Fibroblast of skin of left biceps (primary cell): ENCODE measurements at regions not wholly inside any gene's neighbourhood (a gene's known extent, or its start where the extent isn't known, plus 50 kb on each side); places are given as distances from the start of the nearest gene placed in this dataset.

Source experiments
- DNase-seq, 2 experiments: peaks; one replicate each; pipeline ENCODE4 v3.0.0-alpha.2; 2013; ENCODE audit warnings: low read depth in 2 of 2

DNA sequence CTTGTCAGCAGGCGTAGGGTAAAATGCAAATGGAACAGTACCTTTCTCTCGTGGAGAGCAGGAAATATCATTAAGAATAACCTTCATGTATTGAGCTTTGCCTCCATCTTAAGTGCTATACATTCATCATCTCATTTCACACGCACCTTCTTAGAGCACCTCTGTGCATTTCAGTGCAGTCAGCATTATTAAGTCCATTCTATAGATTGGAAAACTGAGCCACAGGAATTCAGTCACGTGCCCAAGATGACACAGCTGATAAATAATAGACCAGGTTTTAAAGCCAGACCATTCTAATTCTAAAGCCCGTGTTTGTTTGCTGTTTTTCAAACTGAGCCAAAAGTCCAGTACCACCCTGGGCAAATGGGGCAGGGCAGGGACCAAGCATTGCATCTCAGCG is 109.2 kb upstream of the WWC1 start:
- DNase-seq: no peak

DNA sequence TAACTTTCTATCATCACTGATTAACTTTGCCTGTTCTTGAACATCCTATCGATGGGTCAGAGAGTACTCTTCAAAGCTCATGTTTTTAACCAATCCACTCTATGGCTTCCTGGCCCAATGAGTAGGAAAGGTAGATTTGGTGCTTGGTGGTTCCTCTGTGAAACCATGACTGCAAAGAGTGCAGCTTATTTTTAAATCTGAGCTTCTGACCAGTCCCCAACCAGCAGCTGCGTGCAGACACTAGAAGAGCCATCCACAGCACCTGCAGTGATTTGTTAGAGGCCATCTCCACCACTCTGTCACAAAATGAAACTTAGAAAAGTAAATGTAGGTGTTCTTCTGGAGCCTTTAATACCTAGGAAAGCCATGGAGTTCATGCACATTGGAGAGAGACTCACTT is 107.3 kb upstream of the WWC1 start:
- no peak for DNase-seq

DNA sequence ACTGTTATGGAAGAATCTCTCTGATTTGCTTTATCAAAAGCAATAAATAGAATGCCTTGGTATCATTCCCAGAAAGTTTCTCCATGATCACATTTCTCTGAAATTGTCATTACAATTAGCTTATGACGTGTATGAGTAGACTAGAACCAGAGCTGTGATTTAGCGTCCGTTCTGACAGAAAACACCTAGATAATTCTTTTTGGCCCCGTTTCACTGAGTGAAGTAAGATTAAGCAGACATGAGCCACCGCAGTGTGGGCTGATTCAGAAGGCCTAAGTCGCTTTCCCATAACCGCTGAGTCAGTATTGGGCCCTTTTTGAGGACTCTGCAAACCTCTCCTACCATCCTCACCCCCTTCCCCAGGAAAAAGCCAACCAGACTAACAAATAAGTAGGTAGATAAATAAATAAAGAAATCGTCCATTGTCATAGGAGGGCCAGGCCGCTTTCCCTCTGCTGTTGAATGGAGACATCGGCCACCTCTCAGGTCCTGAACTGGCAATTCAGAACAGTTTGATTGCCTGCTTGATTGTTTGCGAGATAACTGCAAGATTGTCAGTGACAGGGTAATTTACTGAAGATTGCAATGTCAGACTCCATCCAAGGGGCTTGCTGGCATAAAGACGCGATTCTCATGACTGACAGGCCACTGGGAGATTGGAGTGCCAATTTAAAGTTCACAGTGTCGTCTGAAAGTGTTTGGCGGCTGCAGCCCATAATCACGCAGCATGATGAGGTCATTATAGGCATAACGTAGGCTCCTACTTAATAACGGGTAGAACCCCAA is 105.0 kb upstream of the WWC1 start:
- DNase-seq: no peak

DNA sequence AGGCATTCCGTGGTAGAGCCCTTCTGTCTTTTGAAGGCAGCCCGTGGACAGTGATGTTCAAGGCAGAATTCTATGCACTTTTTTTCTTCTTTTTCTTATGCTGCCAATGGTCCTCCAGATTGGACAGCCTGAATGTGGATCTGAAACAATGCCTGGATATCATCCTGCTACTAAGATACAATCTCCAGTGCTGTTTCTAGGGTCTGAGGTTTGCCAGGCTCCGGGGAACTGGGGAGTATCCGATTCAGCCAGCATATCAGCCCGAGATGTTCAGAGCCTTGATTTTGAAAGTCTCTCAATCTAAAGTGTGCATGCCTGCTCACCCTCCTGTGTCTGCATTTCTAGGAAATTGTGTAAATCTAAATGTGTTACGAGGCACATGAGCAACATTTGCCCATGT is 103.8 kb upstream of the WWC1 start:
- no peak for DNase-seq

DNA sequence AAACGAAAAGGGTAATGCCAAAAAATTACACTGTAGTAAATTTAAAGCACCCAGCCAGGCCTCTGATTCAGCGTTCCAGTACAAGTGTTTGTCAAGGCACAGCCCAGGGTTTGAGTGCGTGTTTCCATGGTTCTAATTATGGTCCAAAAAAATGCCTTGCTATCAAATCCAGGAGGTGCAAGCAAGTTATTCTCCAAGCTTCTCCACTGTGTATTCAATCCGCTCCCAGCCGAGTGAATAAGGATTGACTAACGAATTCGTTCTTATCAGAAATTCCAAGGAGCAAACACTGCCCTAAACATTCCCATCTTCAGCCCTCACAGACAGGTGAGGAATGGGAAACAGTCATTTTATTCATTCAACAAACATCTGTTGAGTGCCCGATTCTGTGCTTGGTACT is 103.3 kb upstream of the WWC1 start:
- DNase-seq: no peak

DNA sequence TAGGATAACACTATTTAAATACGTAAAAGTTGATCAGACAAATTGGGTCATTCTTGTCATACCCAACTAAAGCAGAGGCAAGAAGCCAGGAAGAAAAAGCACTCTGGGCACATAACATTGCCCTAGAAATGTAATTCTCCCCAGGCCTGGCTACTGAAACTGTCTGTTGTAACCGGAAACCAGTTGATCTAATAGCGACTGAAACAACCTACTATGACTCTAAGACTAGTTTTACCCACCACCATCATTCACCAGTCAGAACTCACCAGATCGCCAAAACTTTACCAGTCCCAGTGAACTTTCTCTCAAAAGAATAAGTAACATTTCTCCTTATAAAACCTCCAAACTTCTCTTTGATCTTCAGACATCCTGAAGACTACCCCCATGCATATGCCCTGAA is 99.3 kb upstream of the WWC1 start:
- DNase-seq: no peak

DNA sequence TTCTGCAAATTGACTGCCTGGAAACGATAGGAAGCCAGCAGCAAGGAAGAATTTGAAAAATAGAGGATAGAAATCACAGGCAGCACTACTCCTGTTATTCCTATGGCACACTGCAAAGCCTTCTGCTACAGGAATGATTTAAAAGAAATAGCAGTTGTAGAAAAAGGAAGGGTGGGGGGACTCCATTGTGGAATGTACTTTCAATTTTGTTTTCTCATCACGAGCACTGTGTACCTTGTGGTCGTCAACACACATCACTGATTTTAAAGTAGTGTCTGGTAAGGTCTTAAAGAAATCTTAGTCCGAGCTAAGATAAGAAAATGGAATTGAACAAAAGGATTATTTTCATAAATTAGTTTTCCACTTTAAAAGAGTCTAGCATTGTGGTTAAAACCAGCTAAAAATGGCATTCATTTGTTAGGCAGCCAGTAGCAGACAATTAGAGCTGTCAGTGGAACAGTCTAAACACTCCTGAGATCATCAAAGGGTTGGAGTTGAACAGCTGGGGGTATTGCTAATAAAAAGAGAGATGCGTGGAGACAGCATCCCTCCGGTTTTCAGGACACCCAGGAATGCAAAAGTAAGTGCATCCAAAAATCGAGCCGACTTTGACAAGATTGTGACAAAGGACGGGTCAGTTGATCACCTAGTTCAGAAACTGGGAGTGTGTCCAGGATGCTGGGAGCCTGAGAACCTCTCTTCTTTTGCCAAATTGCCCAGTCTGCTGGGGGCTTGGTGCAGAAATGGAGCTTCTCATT is 97.8 kb upstream of the WWC1 start:
- DNase-seq: no peak

DNA sequence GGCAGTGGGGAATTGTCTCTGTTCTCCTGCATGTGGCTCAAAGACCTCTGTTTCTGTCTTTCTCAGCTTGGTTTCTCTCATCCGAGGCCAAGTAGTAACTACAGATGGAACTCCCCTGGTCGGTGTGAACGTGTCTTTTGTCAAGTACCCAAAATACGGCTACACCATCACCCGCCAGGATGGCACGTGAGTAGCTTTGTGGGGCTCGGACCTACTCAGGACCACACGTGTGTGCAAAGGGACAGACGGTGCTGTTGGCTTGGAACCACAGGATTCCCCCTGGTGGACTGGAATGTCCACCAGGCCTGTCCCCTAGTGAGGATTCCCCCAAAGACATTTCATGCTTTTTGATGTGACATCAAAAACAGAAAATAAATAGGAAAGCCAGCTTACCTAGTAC is 96.3 kb upstream of the WWC1 start:
- DNase-seq: no peak

DNA sequence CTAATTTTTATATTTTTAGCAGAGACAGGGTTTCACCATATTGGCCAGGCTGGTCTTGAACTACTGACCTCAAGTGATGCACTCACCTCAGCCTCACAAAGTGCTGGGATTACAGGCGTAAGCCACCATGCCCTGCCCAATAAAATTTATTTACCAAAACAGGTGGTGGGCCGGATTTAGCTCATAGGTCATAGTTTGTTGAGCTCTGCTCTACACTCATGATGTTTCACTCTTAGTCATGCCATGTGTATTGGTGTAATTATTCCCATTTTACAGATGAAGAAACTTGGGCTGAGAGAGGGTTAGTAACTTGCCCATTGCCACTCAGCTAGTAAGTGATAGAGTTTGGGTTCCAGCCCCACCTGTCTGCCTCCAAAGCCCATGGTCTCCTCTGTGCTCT is 93.1 kb upstream of the WWC1 start:
- no peak for DNase-seq

DNA sequence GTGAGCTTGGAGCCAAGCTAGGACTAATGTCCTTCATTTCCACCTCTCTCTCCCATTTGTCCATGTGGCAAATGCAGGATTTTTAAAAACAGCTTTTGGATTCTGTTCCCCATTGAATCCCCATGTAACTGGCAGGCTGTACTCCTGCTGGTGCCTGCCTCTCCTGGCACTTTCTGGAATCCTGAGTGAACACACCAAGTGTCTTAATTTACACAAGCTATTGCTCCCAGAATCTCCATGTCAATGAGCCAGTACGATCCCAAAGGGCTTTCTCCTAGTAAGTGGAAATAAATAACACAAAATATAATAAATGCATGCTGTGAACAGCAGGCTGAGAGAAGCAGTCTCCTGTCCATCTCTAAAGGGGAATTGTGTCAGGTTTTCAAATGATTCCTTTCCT is 88.4 kb upstream of the WWC1 start:
- DNase-seq: no peak

DNA sequence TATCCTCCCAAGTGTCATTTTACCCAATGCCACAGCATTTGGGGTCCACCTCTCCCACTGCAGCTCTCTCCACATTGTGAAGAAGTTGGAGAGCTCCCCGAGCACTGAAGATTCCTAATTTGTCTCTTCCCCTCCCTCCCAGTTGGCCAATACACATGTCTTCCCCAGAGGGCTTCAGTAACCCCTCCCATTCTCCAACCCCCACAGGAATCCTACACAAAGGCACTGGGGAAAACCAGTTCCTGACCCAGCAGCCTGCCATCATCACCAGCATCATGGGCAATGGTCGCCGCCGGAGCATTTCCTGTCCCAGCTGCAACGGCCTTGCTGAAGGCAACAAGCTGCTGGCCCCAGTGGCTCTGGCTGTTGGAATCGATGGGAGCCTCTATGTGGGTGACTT is 87.3 kb upstream of the WWC1 start:
- DNase-seq: no peak

DNA sequence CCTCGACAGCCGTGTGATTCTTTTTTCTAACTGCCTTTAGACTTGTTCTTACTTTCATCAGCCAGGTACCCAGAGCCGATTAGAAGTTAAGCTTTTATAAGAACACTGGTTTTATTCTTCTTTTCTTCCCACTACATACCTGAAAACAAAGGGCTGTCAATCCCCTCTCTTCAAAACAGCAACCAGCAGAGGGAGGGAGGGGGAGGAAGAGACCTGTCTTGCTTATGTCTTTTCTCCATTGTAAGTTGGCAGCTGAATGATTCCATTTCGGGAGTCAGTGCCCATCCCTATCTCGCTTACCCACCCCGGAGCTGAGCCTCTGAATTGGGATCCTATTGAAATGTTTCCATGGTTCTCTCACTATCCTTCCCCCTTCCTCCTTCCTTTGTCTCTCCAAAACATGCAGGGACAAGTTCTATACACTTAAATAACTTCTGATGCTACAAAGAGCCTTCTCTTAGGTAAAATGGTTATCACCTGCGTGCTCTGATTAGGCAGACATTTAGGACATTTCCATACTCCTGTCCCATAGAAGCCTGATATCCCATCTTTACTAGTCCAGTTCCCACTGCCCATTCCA is 83.9 kb upstream of the WWC1 start:
- DNase-seq: no peak

DNA sequence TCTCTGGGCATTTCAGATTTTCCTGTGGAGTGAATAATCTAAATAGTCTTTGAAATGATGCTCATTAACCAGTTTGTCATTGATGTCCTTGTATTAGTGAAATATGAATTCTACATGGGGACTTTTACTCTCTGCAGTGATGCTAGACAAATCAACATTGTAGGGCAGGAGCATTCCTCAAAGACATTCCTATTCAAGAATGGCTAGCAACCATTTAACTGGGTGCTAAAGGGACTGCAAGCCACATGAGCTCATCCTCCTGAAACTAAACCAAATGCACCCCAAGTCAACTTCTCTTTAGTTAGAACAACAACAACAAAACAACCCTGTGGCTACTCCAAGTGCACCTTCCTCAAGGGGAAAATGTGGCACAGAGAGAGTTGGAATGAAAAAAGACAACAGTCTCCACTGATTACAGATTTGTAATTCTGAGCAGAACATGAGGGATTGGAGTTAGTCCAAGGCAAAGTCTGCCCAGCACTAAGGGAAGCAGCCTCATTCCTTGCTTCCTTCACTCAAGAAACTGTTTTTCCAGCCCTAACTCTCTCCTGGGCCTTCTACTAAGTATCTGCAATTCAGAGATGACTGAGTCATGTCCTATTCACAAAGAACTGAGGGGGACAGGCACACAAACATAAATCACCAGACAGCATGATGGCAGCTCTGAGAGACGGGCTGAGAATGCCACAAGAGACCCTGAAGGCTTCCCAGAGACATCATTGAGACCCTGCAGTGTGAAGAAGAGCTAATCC is 82.0 kb upstream of the WWC1 start:
- no peak for DNase-seq

DNA sequence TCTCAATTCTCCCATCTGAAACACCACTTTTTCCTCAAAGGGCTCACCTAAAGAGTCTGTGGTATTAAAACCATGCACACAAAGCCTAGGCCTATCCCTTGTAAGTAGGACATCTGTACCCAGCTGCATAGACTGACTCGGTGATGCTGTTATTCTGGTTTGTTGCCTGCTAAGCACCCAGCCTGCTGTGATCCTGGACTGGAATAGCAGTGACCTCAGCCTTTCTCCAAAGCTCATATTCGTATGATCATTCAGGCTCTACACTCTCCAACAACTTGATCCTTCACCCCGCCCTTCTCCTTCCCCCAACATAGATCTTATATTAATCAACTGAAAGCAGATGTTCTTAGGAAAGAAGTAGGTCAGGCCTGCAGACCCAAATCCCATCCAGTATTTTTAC is 81.4 kb upstream of the WWC1 start:
- DNase-seq: no peak

DNA sequence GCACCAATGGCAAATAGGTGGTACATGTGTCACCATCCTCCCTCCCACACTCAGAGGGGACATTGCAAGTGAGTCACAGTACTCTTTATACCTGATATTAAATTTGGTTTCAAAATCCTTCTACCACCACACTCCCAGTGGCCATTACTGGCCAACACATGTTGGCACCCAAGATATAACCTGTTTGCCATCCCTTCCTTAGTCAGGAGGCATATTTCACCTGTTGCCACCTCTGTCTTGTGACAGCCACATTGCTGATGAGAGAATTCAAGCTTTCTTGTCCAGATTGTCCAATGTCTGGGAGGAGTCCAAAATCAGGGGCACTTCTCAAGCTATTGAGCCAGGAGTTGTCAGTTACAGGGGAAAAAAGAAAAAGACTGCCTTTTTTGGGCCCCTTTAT is 80.2 kb upstream of the WWC1 start:
- no peak for DNase-seq

DNA sequence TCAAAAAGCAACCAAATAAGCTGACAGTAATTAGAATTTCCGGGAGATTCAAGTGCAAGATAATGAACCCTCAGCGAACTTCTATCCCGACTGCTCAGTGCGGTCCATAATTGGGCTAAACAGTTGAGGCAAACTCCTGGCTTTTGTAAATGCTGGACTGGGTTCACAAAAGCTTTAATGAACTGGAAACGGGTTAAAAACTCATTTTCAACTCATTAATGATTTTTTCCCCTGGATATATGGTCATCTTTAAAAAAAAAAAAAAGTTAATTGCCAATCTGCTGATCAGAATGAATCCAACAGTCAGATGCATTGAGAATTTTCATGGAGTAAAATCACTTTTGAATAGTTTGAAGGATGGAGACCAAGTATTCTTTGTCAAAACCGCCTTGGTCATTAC is 79.5 kb upstream of the WWC1 start:
- no peak for DNase-seq

DNA sequence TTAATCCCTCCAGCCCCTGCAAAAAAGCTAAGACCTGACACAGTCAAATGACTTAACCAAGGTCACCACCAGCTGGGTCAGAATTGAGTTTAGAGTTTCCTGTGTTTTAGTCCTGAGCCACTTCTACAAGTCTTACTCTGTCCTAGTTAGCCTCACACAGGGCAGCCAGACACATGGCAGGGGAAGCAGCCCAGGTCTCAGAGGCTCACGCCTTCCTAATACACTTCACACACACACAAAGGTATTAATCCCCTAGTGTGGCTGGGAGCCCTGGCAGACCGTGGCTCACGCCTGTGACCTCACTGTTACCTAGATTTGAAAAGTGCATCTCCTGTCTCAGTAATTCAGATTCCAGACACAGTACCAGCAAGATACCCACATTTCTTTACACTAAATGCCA is 77.4 kb upstream of the WWC1 start:
- DNase-seq: no peak

DNA sequence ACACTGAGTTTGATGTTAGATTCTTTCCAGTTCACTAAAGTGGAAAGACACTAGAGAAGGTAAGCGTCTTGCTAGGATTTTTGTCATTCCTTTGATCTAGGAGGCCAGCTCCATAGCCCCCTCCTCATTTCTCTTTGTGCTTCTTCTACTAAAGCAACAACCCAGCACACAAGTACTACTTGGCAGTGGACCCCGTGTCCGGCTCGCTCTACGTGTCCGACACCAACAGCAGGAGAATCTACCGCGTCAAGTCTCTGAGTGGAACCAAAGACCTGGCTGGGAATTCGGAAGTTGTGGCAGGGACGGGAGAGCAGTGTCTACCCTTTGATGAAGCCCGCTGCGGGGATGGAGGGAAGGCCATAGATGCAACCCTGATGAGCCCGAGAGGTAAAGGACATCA is 76.6 kb upstream of the WWC1 start:
- no peak for DNase-seq

DNA sequence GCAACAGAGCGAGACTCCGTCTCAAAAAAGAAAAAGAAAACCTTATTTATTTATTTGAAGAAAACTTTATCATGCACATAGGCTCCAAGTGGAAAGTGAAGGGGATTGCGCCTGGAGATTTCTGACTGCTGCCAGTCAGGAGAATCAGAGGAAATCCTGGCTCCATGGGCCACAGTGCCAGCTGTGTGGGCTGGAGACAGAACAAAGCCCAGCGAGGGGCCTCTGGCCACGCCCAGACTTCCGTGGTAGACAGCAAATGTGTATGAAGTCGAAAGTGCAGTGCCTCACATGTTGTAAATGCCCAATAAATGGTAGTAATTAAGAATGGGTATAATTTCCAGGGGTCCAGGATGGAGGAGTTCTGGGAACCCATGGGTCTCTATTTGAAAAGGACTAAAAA is 75.8 kb upstream of the WWC1 start:
- no peak for DNase-seq

DNA sequence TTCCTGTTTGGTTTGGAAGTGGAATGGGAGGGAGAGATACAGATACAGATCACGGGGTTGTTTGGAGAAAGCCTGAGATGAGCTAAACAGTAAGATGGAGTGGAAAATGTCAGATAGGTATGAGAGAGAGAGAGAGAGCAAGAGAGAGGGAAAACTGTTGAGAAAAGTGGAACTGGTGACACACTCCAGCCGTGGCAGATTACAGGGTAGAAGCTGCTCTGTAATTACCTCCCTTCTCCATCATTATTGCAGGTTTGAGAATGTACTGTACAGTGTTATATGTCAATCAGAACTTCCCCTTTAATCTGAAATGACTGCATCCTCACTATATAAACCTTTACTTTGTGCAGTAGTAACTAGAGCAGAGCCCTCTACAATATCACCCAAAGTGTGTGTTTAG is 74.5 kb upstream of the WWC1 start:
- DNase-seq: no peak

DNA sequence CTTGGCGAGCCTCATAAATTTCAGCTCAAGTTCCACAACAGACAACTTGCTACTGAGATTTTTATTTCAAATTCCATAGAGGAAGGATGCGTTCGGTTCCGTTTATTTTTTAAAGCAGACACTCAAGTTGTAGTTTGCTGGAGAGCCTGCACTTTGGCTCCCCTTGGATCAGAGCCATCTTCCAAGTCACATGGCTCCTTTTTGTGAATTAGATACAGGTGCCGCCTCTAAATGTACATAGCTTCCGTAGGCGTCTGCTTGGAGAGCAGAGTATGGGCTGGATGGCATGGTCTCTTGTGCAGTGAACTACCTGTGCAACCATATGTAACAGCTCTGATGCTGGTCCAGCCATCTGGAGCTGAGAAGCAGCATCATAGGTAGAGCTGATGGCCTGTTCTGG is 73.9 kb upstream of the WWC1 start:
- no peak for DNase-seq

DNA sequence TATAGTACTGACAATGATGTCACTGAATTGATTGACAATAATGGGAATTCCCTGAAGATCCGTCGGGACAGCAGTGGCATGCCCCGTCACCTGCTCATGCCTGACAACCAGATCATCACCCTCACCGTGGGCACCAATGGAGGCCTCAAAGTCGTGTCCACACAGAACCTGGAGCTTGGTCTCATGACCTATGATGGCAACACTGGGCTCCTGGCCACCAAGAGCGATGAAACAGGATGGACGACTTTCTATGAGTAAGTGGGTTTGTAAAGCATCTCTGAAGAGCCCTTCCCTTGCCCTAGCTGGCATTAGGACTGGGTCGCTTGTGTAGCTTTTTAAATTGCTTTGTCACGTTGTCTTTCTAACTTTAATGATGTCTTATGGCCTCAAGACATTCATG is 72.7 kb upstream of the WWC1 start:
- no peak for DNase-seq
